Keratinocyte (primary cell): ENCODE measurements at regions not wholly inside any gene's neighbourhood (a gene's known extent, or its start where the extent isn't known, plus 50 kb on each side); places are given as distances from the start of the nearest gene placed in this dataset.

Source experiments
- CTCF ChIP-seq, 3 experiments: IDR thresholded peaks in 1 of 3; conservative IDR thresholded peaks in 1 of 3; optimal IDR thresholded peaks in 1 of 3; 2 replicates in 2 of 3; 3 replicates in 1 of 3; pipeline versions ENCODE3 to v1.5.1; 2011; ENCODE audit warnings: low read length in 3 of 3, mild to moderate bottlenecking in 3 of 3, moderate library complexity in 2 of 3, control low read depth in 1 of 3, inconsistent platforms in 1 of 3; ENCODE audit not compliant: insufficient read depth in 2 of 3; ENCODE audit errors: extremely low read depth in 1 of 3
- EZH2 ChIP-seq: IDR thresholded peaks from one replicate; pipeline ENCODE4 v1.6.1; 2012; ENCODE audit warnings: inconsistent platforms, mild to moderate bottlenecking, low read length, moderate library complexity

- TF ChIP-seq CTCF (optimal IDR thresholded peaks at IDR 0.05 in 1 of 3, IDR thresholded peaks at IDR 0.05 in 1 of 3, conservative IDR thresholded peaks at IDR 0.05 in 1 of 3; ENCODE audit: extremely low read depth in 1 of 3, insufficient read depth in 2 of 3, low read length in 3 of 3) (no peak), EZH2 (no peak)
Observed at GRCh38 chr7:68295386-68295785, 1298.8 kb downstream of the TYW1 start.
